NCI-H1048 (cell line): ENCODE measurements at regions not wholly inside any gene's neighbourhood (a gene's known extent, or its start where the extent isn't known, plus 50 kb on each side); places are given as distances from the start of the nearest gene placed in this dataset.
"Not testable (repeated sequence)": the region's sequence is repeated elsewhere in the genome, so short reads cannot be mapped to it uniquely, and the experiment has no call there.

Source experiments
- DNase-seq: peaks from one replicate; lab custom pipeline; 2025; lab: John Stamatoyannopoulos, UW

DNA sequence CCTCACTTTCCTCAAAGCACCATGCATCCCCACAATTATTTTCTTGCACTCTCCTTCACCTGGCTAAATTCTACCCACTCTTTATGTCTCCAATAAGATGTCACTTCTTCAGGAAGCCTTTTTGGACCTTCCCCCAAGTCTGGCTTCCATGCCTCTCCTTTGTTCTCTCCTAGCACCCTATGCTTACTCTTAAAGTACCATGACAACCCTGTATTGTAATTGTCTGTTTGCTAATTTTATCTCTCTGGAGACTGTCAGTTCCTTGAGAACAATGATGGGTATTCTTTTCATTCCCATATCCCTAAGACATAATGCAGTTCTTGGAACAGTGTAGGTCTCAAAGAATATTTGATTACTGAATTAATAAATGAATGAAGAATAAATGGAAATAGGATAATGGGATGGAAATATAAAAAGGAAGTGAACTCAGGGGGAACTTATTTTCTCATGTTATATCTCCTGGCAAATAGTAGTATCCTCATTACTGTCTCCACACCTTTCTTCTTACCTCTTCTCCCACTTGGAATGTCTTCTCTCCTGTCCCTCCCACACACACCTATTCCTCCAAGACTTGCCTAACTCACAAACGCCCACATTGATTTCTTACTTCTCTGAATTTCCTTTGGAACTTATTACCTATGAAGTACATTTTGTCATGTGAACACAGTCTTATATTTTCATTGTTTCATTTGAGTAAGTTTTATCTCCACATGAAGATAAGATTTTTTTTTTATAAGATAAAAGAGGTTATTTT is 499.1 kb downstream of the NFIB start:
- DNase-seq = no peak

- DNase-seq = no peak
These were observed 502.1 kb downstream of the NFIB start for GRCh38 chr9:13811876-13812275.

- no peak for DNase-seq
These were observed 503.4 kb downstream of the NFIB start for GRCh38 chr9:13810510-13810909.

GRCh38 chr9:13809401-13809800 is 504.5 kb downstream of the NFIB start:
- no peak for DNase-seq

- DNase-seq = no peak
These were observed 506.8 kb downstream of the NFIB start for GRCh38 chr9:13807118-13807517.

- no peak for DNase-seq
These were observed 507.2 kb downstream of the NFIB start for GRCh38 chr9:13806714-13807113.

- no peak for DNase-seq
These were observed 508.4 kb downstream of the NFIB start for GRCh38 chr9:13805546-13805945.

DNA sequence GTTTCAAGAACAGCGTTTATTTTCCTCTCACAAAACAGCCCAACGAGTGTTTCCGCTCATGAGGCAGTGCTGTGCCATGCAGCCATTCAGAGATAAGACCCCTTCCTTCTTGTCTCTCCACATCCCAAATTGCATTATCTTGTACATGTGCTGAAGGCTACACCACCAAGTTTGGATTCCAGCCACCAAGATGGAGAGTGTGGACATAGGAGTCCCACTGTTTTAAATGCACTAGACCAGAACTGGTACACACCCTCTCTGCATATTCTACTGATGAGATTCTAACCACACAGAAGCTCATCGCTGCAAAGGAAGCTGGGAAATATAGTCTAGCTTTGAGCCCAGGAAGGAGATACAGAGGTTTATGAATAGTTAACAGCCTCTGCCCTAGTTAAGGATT is 509.4 kb downstream of the NFIB start:
- DNase-seq = no peak

- DNase-seq = no peak
These were observed 513.2 kb downstream of the NFIB start for GRCh38 chr9:13800776-13801175.

- DNase-seq = not testable (repeated sequence)
These were observed 516.2 kb downstream of the NFIB start for GRCh38 chr9:13797701-13798100.

DNA sequence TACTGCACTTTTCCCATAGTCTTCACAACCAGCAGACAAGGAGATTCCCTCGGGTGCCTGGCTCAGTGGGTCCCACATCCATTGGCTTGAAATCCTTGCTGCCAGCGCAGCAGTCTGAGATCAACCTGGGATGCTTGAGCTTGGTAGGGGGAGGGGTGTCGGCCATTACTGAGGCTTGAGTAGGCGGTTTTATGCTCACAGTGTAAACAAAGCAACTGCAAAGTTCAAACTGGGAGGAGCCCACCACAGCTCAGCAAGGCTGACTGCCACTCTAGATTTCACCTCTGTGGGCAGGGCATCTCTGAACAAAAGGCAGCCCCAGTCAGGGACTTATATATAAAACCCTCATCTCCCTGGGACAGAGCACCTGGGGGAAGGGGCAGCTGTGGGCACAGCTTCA is 512.3 kb upstream of the MPDZ start:
- no peak for DNase-seq

- DNase-seq = no peak
These were observed 510.6 kb upstream of the MPDZ start for GRCh38 chr9:13790055-13790454.

DNA sequence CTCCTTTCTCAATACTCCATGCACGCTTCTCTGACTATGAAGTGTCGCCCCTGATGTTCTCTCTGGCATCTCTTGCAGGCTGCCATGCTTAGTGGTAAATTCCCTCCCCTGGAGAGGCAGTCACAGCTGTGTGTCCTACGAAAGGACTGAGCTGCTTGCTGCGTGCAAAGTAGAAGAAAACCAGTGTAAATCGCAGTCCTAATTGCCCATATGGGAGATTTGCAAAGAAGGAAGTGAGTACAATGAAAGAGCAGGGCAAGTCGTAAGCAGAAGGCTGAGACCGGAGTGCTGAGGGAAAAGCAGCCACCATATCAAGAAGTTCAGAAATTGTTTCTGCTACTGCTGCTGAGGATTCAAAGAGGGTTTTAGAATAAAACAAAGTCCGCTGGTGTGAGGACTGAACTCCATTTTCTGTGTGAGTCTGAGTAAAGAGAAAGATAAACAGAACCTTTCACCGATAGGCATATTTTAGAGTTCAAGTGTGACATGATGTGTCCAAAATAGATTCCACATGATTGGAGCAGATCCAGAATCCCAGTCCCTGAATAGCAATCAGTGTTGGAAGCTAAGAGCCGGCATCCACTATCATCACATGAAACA is 507.8 kb upstream of the MPDZ start:
- no peak for DNase-seq

DNA sequence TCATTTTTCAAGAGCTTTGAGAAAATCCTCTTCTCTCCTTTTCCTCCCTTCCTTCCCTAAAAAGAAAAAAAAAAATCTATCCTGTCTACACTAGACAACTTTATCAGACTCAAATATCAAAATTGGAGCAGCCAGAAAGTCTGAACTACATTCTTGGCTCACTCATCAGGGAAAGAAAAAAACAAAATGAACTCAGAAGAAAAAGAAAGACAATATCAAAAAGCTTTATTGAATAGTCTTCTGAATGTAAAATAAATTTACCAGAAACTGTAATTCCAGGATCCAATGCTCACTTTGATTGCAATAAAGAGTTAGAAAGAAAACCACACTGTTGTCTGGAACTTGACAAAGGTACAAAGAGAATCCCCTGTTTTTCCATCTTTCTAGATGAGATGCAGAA is 507.2 kb upstream of the MPDZ start:
- no peak for DNase-seq

DNA sequence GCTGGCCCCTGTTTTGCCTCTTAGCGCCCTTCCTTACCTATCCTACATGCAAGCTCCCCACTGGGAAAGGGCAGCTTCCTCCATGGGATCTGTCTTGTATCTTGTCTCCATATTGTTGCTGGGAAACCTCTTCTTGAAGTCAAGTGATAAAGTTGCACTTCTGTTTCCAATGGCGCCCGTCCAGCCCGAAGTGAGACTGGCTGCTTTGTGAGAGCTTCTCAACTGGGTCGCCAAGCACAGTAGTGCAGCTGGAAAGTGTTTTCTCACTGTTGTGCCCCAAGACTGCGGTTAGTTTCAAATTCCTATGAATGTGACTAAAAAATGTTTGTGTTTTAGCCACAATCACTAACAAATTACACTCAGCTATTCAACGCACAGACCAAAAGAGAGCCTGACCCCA is 506.6 kb upstream of the MPDZ start:
- no peak for DNase-seq

GRCh38 chr9:13779106-13779505 is 499.6 kb upstream of the MPDZ start:
- DNase-seq = no peak

DNA sequence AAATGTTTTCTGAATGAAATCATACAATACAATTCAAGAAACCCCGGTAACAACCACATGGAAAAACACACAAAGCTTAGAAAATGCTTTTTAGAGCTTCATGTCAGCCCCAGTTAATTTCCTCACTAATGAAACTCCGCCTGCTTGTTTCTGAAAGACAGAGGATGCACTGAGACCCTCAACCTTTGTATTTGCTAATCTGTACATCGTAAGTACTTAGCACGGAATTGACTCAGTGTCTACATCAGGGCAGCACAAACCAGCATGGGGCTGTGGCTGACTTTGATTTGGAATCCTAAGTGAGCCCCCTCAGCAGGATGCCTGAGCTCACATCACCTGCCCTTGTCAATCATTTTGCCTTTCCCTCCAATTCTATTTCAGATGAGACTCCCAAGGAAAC is 499.1 kb upstream of the MPDZ start:
- no peak for DNase-seq

DNA sequence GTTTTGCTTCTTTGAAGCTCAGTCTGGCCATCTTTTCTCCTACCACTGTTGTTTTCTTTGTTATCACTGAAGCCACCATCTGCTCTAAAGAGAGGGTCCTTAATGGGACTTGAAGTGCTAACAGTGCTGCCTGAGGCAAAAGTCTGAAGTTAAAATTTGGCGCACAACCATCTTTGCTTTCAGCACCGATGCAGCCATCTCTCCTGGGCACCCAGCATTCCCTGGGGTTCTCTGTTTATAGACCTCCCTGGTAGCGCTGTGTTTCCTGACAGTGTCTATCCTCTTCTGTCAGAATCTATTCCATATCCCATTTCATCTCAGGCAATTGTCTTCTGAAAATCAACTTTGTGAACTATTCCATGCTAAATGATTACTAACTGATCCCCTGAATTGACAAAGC is 491.5 kb upstream of the MPDZ start:
- no peak for DNase-seq

- no peak for DNase-seq
These were observed 490.1 kb upstream of the MPDZ start for GRCh38 chr9:13769641-13770040.

DNA sequence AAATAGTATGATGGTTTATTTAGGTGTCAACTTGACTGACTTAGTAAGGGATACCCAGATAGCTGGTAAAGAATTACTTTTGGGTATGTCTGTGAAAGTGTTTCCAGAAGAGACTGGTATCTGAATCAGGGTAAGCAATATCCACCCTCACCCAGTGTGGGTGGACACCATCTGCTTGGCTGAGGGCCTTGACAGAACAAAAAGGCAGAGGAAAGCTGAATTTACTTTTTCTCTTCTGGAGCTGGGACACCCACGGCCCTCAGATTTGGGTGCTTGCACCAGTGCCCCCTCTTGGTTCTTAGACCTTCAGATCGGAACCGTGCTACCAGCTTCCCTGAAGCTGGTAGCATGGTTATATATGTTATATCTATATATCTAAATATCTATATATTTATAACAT is 489.5 kb upstream of the MPDZ start:
- DNase-seq = no peak

DNA sequence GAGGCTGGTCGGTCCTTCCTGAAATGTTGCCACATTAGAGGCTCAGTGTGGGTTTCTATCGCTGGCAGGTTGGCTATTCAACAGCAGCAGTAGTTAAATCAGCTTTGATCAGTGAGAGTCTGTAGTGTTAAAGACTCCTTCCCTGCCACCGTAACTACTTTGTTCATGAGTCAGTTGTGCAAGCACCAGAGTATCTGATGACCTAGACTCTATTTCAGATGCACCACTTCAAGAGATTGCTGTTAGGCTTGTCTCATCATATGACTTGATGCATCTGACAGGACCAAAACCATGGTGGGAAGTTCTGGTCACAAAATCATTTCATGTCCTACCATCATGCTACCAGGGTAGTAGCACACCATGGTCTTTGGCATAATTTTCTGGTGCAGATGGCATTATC is 482.7 kb upstream of the MPDZ start:
- no peak for DNase-seq

GRCh38 chr9:13759551-13759950 is 480.1 kb upstream of the MPDZ start:
- no peak for DNase-seq

GRCh38 chr9:13758936-13759335 is 479.4 kb upstream of the MPDZ start:
- no peak for DNase-seq

GRCh38 chr9:13756943-13757342 is 477.5 kb upstream of the MPDZ start:
- DNase-seq = no peak
